Osteoblast (primary cell): ENCODE measurements at regions not wholly inside any gene's neighbourhood (a gene's known extent, or its start where the extent isn't known, plus 50 kb on each side); places are given as distances from the start of the nearest gene placed in this dataset.
"Not testable (repeated sequence)": the region's sequence is repeated elsewhere in the genome, so short reads cannot be mapped to it uniquely, and the experiment has no call there.

ENCODE experiments used
- DNase-seq: peaks from one replicate; pipeline ENCODE4 v3.0.0; 2011; ENCODE audit warnings: low spot score, mixed read lengths; ENCODE audit not compliant: insufficient read length; ENCODE audit errors: missing footprints
- H2AFZ ChIP-seq: 2 replicates; pipeline ENCODE4 v1.6.0; 2011; ENCODE audit warnings: mild to moderate bottlenecking, low read length
- H3K27ac ChIP-seq: 2 replicates; pipeline ENCODE4 v1.5.1; 2011; ENCODE audit warnings: mild to moderate bottlenecking, low read depth, low read length, moderate library complexity
- H3K27me3 ChIP-seq: 2 replicates; pipeline ENCODE4 v1.6.0; 2012; ENCODE audit warnings: mild to moderate bottlenecking, control low read depth, inconsistent platforms, low read length, moderate library complexity; ENCODE audit not compliant: insufficient read depth
- H3K36me3 ChIP-seq: 2 replicates; pipeline ENCODE4 v1.5.1; 2011; ENCODE audit warnings: mild to moderate bottlenecking, low read length, control low read depth, moderate library complexity; ENCODE audit not compliant: insufficient read depth
- H3K4me1 ChIP-seq: 2 replicates; pipeline ENCODE4 v1.5.1; 2011; ENCODE audit warnings: mild to moderate bottlenecking, low read length, control low read depth, moderate library complexity; ENCODE audit not compliant: insufficient read depth
- H3K4me2 ChIP-seq: 2 replicates; pipeline ENCODE4 v1.6.0; 2011; ENCODE audit warnings: mild to moderate bottlenecking, low read length; ENCODE audit not compliant: insufficient read depth
- H3K4me3 ChIP-seq: fragments of 200-600 bp; sonication (generic); 3 replicates; pipeline ENCODE4 v1.5.1; 2012; ENCODE audit warnings: mild to moderate bottlenecking, low read length, inconsistent platforms; ENCODE audit not compliant: insufficient read depth
- H3K79me2 ChIP-seq: 2 replicates; pipeline ENCODE4 v1.6.0; 2012; ENCODE audit warnings: mild to moderate bottlenecking, low read length, control low read depth, inconsistent platforms; ENCODE audit not compliant: insufficient read depth
- H3K9me3 ChIP-seq: 2 replicates; pipeline ENCODE4 v1.5.1; 2011; ENCODE audit warnings: low read depth, low read length, control low read depth
- H4K20me1 ChIP-seq: 2 replicates; pipeline ENCODE4 v1.6.0; 2012; ENCODE audit warnings: mild to moderate bottlenecking, low read length, control low read depth; ENCODE audit not compliant: insufficient read depth
- TF ChIP-seq, protein P1 (sequence below): IDR thresholded peaks from 2 replicates; pipeline ENCODE4 v1.5.1; 2011; ENCODE audit warnings: mild to moderate bottlenecking, low read depth, low read length, moderate library complexity; ENCODE audit errors: extremely low read depth

DNA sequence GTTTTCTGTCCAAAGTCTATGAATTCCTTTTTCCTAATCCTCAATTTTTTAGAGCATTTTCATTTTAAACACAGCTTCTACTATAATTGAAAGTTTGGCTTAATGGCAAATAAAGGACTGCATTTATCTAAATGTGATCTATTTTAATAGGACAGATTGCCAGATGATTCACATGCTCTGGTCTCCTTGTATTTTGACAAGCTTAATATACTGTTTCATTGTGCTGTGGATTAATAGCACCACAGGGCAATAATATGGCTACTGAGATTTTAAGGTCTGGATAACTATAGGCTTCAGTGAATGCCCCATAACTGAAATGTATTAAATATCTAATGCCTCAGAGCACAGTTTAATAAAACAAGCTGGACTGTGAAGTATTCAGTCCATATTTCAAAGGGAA lies 1362.8 kb downstream of the XPNPEP1 start:
- H3K27ac ChIP-seq: no peak overlapping the region
- H3K4me3 ChIP-seq: no peak overlapping the region
- H3K79me2 ChIP-seq: no peaks in the 10 kb centered on the region
- H3K4me1 ChIP-seq: no peaks in the 10 kb centered on the region
- H3K4me2 ChIP-seq: no peak overlapping the region
- TF ChIP-seq, protein P1, sequence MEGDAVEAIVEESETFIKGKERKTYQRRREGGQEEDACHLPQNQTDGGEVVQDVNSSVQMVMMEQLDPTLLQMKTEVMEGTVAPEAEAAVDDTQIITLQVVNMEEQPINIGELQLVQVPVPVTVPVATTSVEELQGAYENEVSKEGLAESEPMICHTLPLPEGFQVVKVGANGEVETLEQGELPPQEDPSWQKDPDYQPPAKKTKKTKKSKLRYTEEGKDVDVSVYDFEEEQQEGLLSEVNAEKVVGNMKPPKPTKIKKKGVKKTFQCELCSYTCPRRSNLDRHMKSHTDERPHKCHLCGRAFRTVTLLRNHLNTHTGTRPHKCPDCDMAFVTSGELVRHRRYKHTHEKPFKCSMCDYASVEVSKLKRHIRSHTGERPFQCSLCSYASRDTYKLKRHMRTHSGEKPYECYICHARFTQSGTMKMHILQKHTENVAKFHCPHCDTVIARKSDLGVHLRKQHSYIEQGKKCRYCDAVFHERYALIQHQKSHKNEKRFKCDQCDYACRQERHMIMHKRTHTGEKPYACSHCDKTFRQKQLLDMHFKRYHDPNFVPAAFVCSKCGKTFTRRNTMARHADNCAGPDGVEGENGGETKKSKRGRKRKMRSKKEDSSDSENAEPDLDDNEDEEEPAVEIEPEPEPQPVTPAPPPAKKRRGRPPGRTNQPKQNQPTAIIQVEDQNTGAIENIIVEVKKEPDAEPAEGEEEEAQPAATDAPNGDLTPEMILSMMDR: no peak
- H2AFZ ChIP-seq: no peak overlapping the region
- peaks cover 2% of the 10 kb centered on the region for H3K9me3 ChIP-seq
- H4K20me1 ChIP-seq: no peaks in the 10 kb centered on the region
- H3K27me3 ChIP-seq: no peaks in the 10 kb centered on the region
- no peak for DNase-seq
- no peaks in the 10 kb centered on the region for H3K36me3 ChIP-seq

DNA sequence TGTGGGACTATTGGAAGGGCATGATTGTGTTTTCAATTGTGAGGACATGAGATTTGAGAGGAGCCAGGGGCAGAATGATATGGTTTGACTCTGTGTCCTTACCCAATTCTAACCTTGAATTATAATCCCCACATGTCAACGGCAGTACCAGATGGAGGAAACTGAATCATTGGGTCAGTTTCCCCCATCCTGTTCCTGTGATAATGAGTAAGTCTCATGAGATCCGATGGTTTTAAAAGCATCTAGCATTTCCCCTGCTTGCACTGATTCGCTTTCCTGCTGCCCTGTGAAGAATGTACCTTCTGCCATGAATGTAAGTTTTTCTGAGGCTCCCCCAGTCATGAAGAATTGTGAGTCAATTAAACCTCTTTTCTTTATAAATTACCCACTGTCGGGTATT lies 1367.1 kb downstream of the XPNPEP1 start:
- DNase-seq: no peak

DNA sequence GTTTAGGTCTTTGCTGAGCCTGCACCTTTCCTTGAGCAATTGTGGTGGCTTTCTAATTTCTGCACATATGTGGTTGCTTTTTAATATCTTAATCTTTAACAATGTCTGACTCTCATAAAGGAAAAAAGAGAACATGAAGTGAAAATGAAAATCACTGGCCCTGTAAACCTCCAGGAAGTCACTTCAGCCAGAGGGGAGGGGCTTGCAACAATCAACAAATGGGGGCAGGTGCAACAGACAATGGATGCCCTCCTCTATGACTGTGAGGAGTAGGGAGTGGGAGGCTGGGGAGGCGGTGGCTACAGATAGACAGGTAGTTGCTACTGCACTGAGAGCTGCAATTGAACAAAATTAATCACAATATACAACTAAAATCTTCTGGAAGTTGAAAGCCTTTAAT lies 1377.4 kb downstream of the XPNPEP1 start:
- Histone ChIP-seq H2AFZ (no peak overlapping the region), H3K27ac (no peak overlapping the region), H3K36me3 (no peaks in the 10 kb centered on the region), H3K27me3 (no peaks in the 10 kb centered on the region), H3K4me2 (no peak overlapping the region), H3K79me2 (no peaks in the 10 kb centered on the region), H3K4me3 (no peak overlapping the region), H3K9me3 (no peaks in the 10 kb centered on the region), H3K4me1 (no peaks in the 10 kb centered on the region), H4K20me1 (no peaks in the 10 kb centered on the region)
- TF ChIP-seq, protein P1: no peak
- no peak for DNase-seq

More for the DNA sequence above, 1367.1 kb downstream of the XPNPEP1 start:
- H3K4me1 ChIP-seq: no peaks in the 10 kb centered on the region
- H3K36me3 ChIP-seq: no peaks in the 10 kb centered on the region
- peaks cover 2% of the 10 kb centered on the region for H3K9me3 ChIP-seq
- H3K79me2 ChIP-seq: no peaks in the 10 kb centered on the region
- no peak overlapping the region for H3K27ac ChIP-seq
- H3K4me3 ChIP-seq: no peak overlapping the region
- no peaks in the 10 kb centered on the region for H3K27me3 ChIP-seq
- H2AFZ ChIP-seq: no peak overlapping the region
- TF ChIP-seq, protein P1: no peak
- no peak overlapping the region for H3K4me2 ChIP-seq
- no peaks in the 10 kb centered on the region for H4K20me1 ChIP-seq

DNA sequence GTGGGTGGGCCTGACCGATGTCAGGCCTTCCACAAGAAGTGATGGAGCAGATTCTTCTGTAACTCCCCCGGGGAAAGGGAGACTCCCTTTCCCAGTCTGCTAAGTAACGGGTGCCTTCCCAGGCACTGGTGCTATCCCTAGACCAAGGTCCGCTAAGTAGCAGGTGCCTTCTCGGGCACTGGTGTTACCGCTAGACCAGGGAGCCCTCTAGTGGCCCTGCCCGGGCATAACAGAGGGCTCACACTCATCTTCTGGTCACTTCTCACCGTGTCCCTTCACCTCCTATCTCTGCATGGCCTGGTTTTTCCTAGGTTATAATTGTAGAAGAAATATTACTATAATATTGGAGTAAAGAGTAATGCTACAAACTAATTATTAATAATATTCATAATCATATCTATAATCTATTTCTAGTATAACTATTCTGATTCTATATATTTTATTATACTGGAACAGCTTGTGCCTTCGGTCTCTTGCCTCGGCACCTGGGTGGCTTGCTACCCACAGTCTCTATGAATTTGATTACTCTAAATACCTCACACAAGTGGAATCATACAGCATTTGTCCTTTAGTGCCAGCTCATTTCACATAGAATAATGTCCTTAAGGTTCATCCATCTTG lies 1378.7 kb downstream of the XPNPEP1 start:
- no peak overlapping the region for H3K27ac ChIP-seq
- H3K4me3 ChIP-seq: no peak overlapping the region
- no peaks in the 10 kb centered on the region for H3K4me1 ChIP-seq
- H3K36me3 ChIP-seq: no peaks in the 10 kb centered on the region
- H3K27me3 ChIP-seq: no peaks in the 10 kb centered on the region
- peak; percentile 17 for DNase-seq
- peaks cover 2% of the 10 kb centered on the region for H3K9me3 ChIP-seq
- no peak overlapping the region for H3K4me2 ChIP-seq
- no peaks in the 10 kb centered on the region for H4K20me1 ChIP-seq
- no peak overlapping the region for H2AFZ ChIP-seq
- TF ChIP-seq, protein P1: peak; percentile 60
- no peaks in the 10 kb centered on the region for H3K79me2 ChIP-seq

DNA sequence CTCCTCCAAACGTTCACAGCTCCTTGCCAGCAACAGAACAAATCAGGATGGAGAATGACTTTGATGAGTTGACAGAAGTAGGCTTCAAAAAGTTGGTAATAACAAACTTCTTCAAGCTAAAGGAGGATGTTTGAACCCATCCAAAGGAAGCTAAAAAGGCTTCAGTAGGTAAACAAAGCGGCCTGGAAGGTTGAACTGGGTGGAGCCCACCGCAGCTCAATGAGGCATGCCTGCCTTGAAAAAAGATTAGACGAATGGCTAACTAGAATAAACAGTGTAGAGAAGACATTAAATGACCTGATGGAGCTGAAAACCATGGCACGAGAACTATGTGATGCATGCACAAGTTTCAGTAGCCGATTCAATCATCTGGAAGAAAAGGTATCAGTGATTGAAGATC lies 1369.0 kb upstream of the SORCS1 start:
- DNase-seq, H3K36me3 ChIP-seq, H4K20me1 ChIP-seq, H3K4me2 ChIP-seq, H3K27me3 ChIP-seq, H3K79me2 ChIP-seq, H3K27ac ChIP-seq, H3K9me3 ChIP-seq, H2AFZ ChIP-seq, H3K4me3 ChIP-seq, H3K4me1 ChIP-seq: not testable (repeated sequence)
